GM21723 (cell line): ENCODE measurements at regions not wholly inside any gene's neighbourhood (a gene's known extent, or its start where the extent isn't known, plus 50 kb on each side); places are given as distances from the start of the nearest gene placed in this dataset.
"Not testable (repeated sequence)": the region's sequence is repeated elsewhere in the genome, so short reads cannot be mapped to it uniquely, and the experiment has no call there.

Source experiments
- ATAC-seq: cut with Tn5 transposase; IDR thresholded peaks from one replicate; pipeline ENCODE4 v1.9.1; 2021; ENCODE audit warnings: mild to moderate bottlenecking, moderate library complexity; ENCODE audit not compliant: unreplicated experiment

DNA sequence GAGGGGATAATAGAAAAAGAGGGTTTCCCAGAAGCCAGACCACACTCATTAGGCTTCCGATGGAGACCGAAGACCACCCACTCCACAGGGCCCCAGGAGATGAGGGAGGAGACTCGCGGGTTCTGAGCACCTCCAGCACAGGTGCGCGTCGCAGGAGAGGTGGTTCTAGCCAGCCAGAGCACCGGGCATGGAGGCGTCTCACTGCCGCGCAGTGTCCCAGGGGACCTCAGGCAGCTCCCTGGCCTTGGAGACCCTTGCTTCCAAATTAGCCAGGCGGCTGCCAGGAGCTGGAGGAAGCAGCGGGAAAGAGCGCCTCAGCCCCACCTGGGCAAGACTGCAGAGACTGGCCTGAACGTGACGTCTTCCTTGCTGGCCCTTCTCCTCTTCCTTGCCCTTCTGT is 115.4 kb upstream of the FBXL7 start:
- ATAC-seq, result no peak

DNA sequence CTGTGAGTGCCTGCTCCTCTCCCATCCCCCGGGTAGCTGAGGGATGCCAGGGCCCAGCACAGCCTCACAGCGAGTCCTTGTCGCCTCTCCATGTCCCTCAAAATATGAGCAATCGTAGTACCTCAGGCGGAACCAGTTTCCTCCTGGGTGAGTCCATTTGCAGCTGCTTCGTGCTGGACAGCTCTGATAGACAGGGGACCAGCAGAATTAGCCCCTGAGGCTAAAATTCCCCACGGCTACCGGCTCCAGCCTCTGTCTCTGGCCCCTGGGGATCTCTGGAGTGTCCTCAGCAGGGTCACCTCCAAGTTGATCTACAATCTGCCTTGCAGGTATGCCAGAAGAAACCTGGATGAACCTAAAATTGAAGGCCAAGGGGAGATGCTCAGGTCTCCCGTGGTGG is 115.8 kb upstream of the FBXL7 start:
- no peak for ATAC-seq

DNA sequence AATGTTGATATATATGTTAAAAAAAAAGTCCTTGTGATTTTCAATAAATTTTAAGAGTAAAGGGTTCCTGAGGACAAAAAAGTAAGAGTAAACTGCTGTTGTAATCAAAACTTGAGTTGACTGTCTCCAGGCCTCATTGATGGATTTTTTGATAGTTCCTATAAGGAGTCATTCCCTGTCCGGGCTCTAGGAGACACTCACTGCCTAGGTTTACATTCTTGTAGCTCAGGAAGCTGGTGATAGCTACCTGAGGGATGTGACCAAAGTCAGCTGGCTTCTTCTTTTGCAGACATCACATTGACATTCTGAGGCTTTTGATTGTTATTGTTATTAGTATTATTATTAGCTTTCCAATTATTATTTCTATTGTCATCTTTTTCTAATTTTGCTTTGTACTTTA is 116.5 kb upstream of the FBXL7 start:
- ATAC-seq, result no peak

DNA sequence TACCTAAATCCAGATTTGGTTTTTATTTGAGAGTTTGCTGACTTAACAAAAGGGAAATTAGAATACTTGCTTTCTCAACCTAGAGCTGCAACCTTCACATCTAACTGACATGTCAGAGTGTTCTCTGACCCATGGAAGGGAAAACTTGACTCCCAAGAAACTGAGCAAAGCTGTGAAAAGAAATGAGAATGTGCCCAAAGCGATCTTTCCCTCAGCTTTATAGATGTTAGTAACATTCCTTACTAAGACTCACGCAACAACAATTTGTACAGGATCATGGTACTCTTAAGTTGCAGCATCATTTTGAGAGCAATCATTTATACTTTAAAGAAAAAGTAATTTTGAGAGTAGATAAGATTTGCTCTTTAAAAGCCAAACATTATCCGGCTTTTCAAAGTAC is 117.0 kb upstream of the FBXL7 start:
- ATAC-seq, result no peak

- ATAC-seq, result no peak
Observed at GRCh38 chr5:15377573-15378340, 122.2 kb upstream of the FBXL7 start.

- ATAC-seq, result no peak
Observed at GRCh38 chr5:15376803-15377202, 123.2 kb upstream of the FBXL7 start.

- no peak for ATAC-seq
Observed at GRCh38 chr5:15376088-15376487, 123.9 kb upstream of the FBXL7 start.

GRCh38 chr5:15375559-15375958 is 124.4 kb upstream of the FBXL7 start:
- ATAC-seq, result no peak

DNA sequence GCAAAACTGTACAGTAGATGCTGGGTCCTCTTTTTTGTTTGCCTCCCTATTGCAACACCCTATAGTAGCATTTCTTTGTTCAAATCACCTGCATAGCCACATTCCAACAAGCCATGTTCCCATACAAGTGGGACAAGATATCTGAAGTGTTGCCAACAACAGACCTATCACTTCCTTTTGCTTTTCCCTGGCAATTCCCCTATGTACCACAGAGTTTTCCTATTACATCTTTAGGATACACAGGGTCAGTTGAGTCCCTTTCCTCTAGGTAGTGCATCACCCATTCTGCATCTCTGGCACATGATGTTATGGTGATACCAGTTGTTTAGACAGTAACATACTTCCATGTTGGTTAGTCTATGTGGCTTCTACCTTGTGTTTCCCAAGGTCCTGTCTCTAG is 125.1 kb upstream of the FBXL7 start:
- no peak for ATAC-seq

DNA sequence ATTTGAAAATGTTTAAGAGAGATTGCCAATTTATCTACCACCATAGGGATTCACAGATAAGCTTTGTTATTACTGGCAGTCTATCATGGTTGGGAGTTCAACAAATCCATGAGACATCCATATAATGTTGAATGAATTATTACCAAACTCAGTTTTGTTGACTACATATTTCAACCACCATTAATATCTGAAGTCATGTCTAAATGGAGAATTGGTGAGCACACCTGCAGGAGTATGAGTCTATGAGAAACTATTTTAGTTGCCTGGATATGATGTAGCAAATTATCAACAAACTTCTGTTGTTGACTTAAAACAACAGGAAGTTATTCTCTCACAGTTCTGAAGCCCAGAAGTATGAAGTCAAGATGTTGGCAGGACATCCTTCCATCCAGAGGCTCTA is 126.8 kb upstream of the FBXL7 start:
- ATAC-seq, result no peak

- no peak for ATAC-seq
Observed at GRCh38 chr5:15371184-15371583, 128.8 kb upstream of the FBXL7 start.

- ATAC-seq, result no peak
Observed at GRCh38 chr5:15368835-15369234, 131.1 kb upstream of the FBXL7 start.

DNA sequence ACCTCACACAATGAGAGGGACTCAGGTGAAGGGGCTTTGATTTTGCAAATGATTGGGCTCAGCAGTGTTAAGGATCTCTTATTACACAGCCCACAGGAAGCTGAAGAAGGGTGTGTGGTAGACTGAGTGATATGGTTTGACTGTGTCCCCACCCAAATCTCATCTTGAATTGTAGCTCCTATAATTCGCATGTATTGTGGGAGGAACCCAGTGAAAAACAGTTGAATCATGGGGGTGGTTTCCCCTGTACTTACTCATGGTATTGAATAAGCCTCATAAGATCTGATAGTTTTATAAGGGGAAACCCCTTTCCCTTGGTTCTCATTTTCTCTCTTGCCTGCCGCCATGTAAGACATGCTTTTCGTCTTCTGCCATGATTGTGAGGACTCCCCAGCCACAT is 132.5 kb upstream of the FBXL7 start:
- no peak for ATAC-seq

GRCh38 chr5:15366676-15367391 is 133.1 kb upstream of the FBXL7 start:
- no peak for ATAC-seq

- no peak for ATAC-seq
Observed at GRCh38 chr5:15365070-15365469, 134.9 kb upstream of the FBXL7 start.

DNA sequence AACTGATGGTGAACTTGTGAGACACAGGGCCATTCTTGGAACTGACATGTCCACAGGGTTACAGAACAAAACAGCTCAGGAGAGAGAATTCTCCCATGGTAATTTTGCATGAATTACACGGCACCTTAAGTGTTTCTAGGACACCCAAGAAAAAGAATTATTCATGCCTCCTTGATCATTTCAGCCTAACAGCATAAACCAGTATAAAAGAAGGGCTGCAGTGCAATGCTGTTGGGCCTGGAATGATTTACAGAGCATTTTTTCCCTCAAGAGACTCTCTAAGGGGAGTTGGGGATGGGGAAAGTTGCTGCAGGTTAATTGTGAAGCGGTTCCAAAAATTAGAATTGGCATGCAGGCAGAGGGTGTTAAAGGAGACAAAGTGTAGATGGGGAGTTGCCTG is 136.4 kb upstream of the FBXL7 start:
- ATAC-seq, result no peak

DNA sequence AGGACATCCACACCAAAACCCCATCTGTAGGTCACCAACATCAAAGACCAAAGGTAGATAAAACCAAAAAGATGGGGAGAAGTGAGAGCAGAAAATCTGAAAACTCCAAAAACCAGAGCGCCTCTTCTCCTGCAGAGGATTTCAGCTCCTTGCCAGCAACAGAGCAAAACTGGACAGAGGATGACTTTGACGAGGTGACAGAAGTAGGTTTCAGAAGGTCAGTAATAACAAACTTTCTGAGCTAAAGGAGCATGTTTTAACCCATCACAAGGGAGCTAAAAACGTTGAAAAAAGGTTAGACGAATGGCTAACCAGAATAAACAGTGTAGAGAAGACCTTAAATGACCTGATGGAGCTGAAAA is 142.9 kb upstream of the FBXL7 start:
- ATAC-seq, result not testable (repeated sequence)

DNA sequence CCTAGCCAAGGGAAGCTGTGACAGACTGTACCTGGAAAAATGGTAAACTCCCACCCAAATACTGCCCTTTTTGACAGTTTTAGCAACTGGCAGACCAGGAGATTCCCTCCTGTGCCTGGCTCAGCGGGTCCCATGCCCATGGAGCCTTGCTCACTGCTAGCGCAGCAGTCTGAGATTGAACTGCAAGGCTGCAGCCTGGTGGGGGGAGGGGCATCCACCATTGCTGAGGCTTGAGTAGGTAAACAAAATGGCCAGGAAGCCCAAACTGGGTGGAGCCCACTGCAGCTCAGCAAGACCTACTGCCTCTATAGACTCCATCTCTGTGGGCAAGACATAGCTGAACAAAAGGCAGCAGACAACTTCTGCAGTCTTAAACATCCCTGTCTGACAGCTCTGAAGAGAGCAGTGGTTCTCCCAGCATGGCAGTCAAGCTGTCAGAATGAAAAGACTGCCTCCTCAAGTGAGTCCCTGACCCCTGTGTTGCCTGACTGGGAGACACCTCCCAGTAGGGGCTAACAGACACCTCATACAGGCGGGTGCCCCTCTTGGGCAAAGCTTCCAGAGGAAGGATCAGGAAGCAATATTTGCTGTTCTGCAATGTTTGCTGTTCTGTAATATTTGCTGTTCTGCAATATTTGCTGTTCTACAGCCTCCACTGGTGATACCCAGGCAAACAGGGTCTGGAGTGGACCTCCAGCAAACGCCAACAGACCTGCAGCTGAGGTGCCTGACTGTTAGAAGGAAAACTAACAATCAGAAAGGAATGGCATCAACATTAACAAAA is 143.5 kb upstream of the FBXL7 start:
- ATAC-seq, result not testable (repeated sequence)

DNA sequence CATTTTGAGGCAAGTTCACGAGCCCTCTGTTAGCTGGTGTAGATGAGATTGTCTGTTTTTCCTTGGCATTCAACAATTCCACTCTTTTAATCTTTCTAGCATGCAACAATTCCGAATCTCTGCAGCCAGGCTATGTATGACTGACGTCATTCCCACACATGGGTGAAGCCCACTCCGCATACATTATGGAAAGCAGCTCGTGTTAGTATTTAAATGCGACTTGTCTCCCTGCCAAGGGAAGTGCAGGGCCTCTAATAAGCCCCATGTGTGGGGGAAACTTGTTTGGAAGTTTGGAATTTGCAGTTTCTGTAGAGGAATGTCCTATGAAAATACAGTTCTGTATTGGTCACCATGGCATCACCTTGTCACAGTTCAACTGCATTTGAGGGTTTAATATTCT is 146.0 kb upstream of the FBXL7 start:
- ATAC-seq, result no peak

DNA sequence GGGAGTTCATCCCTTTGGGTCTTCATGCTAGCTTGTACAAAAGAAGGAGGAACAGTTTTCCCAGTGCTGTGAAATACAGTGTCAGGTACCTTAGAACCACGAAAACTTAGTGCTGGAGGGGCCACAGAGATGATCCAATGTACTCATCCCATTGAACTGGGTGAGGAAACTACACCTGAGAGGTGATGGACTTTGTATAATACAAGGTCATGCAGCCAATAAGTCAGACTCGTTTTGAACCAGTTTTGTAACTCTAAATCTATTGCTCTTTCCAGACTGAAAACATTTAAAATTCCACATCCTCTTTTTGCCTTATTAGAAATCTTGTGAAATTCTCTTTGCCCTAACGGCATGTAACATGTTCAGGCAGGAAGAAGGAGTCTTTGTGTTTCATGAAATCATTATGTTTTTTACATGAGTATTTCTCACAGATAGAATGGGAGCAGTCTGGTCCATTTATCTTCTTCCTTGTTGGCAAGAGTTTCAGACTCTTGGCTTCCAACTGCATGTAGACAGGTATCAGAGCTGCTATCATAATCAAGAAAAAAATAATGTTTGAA is 146.8 kb upstream of the FBXL7 start:
- ATAC-seq, result no peak

DNA sequence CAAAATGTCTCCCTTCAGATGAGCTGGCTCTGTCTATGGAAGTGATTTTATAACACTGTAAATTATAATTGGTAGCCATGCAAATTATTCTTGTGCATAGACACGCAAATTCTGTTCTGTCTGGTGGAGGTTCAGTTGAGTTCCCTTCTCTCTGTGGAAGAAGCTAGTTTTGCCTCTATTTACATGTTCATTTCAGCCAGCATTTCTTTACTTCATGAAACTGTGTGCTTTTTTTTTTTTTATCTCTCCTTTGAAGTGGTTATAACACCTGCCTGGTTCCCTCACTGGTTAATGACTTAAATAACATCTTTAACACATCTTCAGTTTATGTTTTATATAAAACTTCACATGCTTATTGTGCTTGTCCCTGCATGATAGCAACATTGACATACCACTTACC is 149.4 kb upstream of the FBXL7 start:
- no peak for ATAC-seq

- ATAC-seq, result no peak
Observed at GRCh38 chr5:15346738-15347137, 153.2 kb upstream of the FBXL7 start.
